HG03045 (cell line): ENCODE measurements at regions not wholly inside any gene's neighbourhood (a gene's known extent, or its start where the extent isn't known, plus 50 kb on each side); places are given as distances from the start of the nearest gene placed in this dataset.
"Not testable (repeated sequence)": the region's sequence is repeated elsewhere in the genome, so short reads cannot be mapped to it uniquely, and the experiment has no call there.

Experiments used
- ATAC-seq: cut with Tn5 transposase; IDR thresholded peaks from one replicate; pipeline ENCODE4 v1.9.1; 2021; ENCODE audit warnings: mild to moderate bottlenecking, moderate library complexity; ENCODE audit not compliant: unreplicated experiment

- ATAC-seq = no peak
These were observed 106.3 kb upstream of the FOXA2 start for GRCh38 chr20:22690616-22691179.

GRCh38 chr20:22691369-22692118, 107.2 kb upstream of the FOXA2 start:
- no peak for ATAC-seq

DNA sequence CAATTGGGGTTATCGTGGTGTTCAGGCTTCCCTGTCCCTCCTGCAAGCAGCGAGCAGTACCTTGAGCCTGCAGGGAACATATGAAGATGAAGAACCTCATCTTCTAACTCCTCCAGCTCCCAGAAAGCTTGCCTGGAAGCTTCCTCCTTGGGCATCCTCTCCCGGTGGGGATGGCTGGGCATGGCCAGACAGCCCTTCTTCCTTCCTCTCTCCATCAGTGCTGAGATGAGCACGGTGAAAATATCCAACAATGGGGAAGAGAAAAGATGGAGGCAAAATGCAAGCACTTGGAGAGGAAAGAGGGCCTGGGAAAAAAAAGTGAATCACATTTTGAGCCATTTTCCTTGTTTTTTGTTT, 107.7 kb upstream of the FOXA2 start:
- no peak for ATAC-seq

GRCh38 chr20:22692620-22693019, 108.2 kb upstream of the FOXA2 start:
- not testable (repeated sequence) for ATAC-seq

GRCh38 chr20:22696759-22697158, 112.4 kb upstream of the FOXA2 start:
- ATAC-seq = no peak

DNA sequence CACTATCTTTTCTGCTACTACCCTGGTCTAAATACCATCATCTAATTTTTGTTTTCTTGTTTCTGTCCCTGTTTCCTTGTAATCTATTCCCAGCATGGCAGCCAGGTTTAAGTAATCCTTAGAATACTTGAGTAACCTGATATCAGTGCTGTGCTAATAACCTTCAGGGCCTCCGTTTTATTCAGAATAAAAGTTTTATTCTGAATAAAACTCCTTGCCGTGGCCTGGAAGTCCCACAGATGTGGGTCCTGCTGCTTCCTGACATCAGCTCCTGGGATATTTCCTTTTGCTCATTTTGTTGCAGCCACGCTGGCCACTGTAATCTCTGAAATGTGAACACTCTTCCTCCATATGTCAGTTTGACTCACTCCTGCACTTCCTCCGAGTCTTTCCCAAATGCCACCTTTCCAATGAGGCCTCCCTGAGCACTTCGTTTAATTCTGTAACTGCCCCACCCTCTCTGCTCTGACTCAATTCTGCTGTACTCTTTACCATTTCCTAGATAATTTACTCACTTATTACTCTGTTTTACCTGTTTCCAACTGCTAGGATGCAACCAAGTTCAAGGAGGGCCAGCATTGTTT, 114.0 kb upstream of the FOXA2 start:
- ATAC-seq = no peak

DNA sequence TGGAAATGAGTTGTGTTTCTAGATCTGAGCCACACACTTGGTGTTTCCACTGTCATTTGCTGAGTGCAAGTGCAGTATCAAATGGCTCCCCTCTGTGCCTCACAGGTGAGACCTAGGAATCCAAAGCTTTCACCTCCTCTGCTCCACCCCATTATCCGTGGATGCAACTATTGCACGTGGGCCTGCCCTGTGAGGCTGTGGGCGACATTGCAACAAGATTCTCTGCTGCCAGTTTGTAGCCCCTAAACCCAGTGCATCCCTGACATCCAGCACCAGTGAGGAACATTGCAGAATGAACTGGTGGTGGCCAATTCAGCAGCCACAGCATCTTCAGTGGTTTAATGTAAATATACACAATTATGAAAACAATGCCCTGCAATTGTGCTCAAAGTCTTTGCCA, 115.0 kb upstream of the FOXA2 start:
- no peak for ATAC-seq

GRCh38 chr20:22700367-22700766, 116.0 kb upstream of the FOXA2 start:
- ATAC-seq = no peak

DNA sequence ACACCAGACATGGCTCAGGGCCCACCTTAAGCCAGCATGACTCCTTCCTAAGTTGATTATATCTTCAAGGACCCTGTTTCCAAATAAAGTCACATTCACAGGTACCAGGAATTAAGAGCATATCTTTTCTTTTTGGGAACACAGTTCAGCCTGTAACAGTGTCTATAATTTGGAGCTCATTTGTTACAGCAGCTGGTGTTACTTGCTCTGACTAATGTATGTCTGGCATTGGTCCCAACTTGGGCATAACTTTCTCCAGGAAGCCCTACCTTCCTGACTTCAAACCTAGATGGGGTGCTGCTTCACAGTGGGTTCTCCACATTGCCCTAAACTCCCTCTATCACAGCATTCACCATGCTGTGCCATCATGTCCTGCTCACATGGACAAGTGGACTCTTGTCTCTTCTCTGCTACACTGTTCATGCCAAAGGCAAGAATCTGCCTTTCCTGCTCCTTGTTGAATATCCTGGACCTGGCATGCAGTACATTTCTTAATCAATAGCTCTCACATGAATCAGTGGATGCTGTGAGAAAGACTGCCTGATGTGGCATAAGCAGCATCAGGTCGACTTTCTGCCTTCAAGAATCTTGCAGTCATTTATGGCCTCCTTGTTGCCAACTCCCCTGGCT, 117.4 kb upstream of the FOXA2 start:
- no peak for ATAC-seq

GRCh38 chr20:22703843-22704242, 119.5 kb upstream of the FOXA2 start:
- ATAC-seq = no peak

- ATAC-seq = no peak
These were observed 127.8 kb upstream of the FOXA2 start for GRCh38 chr20:22711971-22712755.

DNA sequence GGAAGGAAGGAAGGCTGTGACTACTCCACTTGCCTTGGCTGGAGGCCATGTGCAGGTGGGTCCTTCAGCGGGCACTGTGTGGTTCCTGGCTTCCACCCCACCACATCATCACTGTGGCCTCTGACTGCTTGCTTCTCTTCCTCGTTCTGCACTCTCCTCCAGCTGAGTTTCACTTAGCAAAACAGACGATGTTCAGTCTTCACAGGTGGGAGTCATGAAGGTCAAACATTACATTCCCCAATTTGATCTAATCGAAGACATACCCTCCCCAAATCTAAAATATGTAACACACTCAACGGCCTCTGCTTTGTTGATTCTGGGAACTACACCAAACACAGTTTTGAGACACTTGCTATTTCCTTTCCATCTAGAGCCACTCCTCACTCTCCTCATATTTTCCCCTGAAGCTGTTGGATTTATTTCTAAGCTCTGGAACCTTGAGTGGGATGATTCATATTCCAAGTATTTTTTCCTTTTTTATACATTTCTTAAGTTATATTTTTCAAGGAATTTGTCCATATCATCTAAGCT, 132.5 kb upstream of the FOXA2 start:
- no peak for ATAC-seq

- no peak for ATAC-seq
These were observed 133.1 kb upstream of the FOXA2 start for GRCh38 chr20:22717466-22717865.

DNA sequence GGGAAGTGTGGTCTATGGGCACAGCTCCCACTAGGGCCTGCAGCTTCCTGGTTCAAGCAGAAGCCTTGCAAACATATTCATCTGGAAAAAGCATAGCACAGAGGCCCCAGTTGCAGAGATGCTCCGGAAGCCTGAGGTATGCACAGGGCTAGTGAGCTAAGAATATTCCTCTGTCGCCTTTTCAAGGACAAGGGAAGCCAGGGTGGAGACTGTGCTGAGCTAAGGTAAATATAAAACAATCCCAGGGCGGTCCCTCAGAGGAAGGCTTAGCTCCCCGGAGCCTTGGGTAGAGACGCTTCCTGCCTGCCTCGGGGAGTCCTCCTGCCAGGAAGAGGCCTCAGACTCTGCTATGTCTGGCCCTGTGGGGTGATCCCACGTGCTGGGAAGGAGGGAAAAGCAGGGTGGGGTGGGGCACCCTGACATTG, 134.8 kb upstream of the FOXA2 start:
- ATAC-seq = no peak

GRCh38 chr20:22720206-22720605, 135.8 kb upstream of the FOXA2 start:
- no peak for ATAC-seq

DNA sequence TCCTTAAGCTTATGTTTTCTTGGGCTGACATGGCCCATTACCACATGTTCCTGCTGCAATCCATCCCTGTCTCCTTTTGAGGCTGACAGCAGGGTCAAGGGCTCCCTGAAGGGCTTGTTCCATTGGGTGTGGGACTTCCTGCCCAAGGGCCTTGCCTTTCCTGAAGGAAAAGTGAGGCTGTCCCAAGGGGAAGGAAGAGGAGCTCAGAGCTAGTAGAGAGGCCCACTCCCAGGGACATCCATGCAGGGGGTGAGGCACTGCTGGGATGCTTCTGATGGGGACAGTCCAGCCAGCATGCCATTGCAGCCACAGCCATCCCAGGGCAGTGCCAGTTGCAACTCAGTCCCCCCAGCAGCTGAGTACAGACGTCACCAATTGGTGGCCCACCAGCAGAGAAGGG, 138.4 kb upstream of the FOXA2 start:
- no peak for ATAC-seq

GRCh38 chr20:22723659-22724058, 139.3 kb upstream of the FOXA2 start:
- ATAC-seq = no peak

DNA sequence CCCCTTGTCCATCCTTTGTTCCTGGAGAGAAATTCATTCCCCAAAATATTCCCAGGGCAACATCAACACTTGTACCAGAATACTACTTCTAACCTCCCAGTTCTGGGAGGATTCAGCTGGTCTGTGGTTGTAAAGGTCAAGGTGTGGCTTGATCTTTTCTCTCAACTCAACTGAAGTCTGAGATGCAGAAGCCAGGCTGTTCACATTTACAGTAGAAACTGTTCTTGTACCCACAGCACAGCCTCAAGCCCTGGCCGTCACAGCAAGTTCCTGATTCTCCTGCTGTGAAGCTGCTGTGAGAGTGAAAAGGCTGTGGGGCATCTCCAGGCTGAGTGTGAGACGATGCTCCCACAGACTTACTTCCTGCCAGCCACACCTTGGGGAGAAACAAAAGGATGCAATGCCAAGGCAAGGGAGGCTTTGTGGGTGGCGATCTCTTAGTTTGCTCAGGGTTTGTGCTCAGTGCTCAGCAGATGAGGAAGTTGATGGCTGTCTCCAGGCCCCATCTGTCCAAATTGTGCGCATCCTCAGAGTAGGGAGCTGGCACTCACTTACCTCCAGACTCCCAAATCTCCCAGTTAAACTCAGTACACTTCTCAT, 143.9 kb upstream of the FOXA2 start:
- ATAC-seq = no peak

DNA sequence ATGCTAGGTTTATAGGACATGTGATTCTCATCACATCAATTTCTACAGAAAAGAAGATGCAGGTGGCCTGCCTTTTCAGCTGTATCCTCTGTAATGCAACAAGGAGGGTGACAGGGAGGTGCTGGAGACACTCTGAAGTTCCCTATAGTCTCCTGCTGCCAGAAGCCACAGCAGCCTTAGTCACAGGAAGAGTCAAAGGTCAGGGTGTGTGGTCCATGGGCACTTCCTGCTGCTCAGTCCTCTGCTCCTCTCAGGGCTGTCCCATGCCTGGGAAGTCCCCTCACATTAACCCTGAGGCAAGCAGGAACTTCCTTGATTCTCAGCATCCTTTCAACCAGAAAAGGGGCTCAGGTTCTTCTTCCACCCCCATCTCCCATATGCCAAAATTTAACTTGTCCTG, 144.8 kb upstream of the FOXA2 start:
- ATAC-seq = no peak

DNA sequence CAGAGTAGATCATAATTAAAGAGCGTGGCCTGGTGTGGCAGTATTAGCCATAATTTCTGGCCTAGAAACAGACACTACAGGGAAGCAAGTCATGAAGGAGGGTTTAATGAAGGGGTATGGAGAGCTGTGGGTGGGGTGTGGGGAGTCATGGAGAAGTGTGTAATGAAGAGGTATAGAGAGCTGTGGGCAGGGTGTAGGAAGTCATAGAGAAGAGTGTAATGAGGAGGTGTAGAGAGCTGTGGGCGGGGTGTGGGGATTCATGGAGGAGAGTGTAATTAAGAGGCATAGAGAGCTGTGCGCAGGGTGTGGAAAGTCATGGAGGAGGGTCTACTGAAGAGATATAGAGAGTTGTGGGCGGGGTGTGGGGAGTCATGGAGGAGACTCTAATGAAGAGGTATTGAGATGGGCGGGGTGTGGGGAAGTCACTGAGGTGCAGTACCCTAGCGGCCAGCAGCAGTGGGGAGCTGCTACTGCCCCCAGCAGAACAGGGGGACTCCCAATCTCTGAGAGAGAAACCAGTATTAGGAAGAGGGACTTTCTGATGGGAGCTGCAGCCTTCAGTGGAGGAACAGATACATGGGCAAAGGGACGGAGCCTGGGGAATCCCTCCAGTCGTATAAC, 145.4 kb upstream of the FOXA2 start:
- ATAC-seq = no peak
